ENCODE measurements at regions not wholly inside any gene's neighbourhood (a gene's known extent, or its start where the extent isn't known, plus 50 kb on each side); places are given as distances from the start of the nearest gene placed in this dataset.
"Not testable (repeated sequence)": the region's sequence is repeated elsewhere in the genome, so short reads cannot be mapped to it uniquely, and the experiment has no call there.

DNA sequence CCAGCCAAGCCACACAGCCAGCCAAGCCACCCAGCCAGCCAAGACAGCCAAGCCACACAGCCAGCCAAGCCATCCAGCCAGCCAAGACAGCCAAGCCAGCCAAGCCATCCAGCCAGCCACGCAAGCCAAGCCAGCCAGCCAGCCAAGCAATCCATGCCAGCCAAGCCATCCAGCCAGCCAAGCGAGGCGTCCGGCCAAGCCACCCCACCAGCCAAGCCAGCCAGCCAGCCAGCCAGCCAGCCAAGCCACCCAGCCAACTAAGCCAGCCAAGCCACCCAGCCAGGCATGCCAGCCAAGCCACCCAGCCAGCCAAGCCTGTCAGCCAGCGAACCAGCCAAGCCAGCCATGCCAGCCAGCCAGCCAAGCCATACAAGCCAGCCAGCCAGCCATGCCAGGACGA is 1601.8 kb downstream of the RPIA start:
- TF ChIP-seq, protein P1, sequence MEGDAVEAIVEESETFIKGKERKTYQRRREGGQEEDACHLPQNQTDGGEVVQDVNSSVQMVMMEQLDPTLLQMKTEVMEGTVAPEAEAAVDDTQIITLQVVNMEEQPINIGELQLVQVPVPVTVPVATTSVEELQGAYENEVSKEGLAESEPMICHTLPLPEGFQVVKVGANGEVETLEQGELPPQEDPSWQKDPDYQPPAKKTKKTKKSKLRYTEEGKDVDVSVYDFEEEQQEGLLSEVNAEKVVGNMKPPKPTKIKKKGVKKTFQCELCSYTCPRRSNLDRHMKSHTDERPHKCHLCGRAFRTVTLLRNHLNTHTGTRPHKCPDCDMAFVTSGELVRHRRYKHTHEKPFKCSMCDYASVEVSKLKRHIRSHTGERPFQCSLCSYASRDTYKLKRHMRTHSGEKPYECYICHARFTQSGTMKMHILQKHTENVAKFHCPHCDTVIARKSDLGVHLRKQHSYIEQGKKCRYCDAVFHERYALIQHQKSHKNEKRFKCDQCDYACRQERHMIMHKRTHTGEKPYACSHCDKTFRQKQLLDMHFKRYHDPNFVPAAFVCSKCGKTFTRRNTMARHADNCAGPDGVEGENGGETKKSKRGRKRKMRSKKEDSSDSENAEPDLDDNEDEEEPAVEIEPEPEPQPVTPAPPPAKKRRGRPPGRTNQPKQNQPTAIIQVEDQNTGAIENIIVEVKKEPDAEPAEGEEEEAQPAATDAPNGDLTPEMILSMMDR (IDR thresholded peaks at IDR 0.05; ENCODE audit: poor library complexity), result not testable (repeated sequence)
- TF ChIP-seq EZH2 (IDR thresholded peaks at IDR 0.05; ENCODE audit: borderline replicate concordance); EZH2phosphoT487 (IDR thresholded peaks at IDR 0.05; ENCODE audit: low read depth, severe bottlenecking, unreplicated experiment): not testable (repeated sequence)
